ENCODE measurements at regions not wholly inside any gene's neighbourhood (a gene's known extent, or its start where the extent isn't known, plus 50 kb on each side); places are given as distances from the start of the nearest gene placed in this dataset.

GRCh38 chr9:105127863-105128220 is 116.6 kb upstream of the SLC44A1 start:
- peak; percentile 82 for DNase-seq (ENCODE audit: low read depth)
- TF ChIP-seq CTCF (conservative IDR thresholded peaks at IDR 0.05; ENCODE audit: low read depth, low read length): peak; percentile 26
- H3K4me3 ChIP-seq (ENCODE audit: low read depth, low read length): no peak overlapping the region

GRCh38 chr9:105128908-105129600 is 115.4 kb upstream of the SLC44A1 start:
- no peak for DNase-seq (ENCODE audit: low read depth)

GRCh38 chr9:105129731-105130130 is 114.7 kb upstream of the SLC44A1 start:
- no peak overlapping the region for H3K4me3 ChIP-seq (ENCODE audit: low read depth, low read length)
- no peak for DNase-seq (ENCODE audit: low read depth)
- no peak for TF ChIP-seq CTCF (conservative IDR thresholded peaks at IDR 0.05; ENCODE audit: low read depth, low read length)

More at GRCh38 chr9:105128908-105129600, 115.4 kb upstream of the SLC44A1 start:
- H3K4me3 ChIP-seq (ENCODE audit: low read depth, low read length): no peak overlapping the region
- no peak for TF ChIP-seq CTCF (conservative IDR thresholded peaks at IDR 0.05; ENCODE audit: low read depth, low read length)

- no peak for DNase-seq (ENCODE audit: low read depth)
- no peak for TF ChIP-seq CTCF (conservative IDR thresholded peaks at IDR 0.05; ENCODE audit: low read depth, low read length)
- H3K4me3 ChIP-seq (ENCODE audit: low read depth, low read length): no peak overlapping the region
Observed at GRCh38 chr9:105131981-105132380, 112.5 kb upstream of the SLC44A1 start.

- H3K4me3 ChIP-seq (ENCODE audit: low read depth, low read length): no peak overlapping the region
- TF ChIP-seq CTCF (conservative IDR thresholded peaks at IDR 0.05; ENCODE audit: low read depth, low read length): no peak
- DNase-seq (ENCODE audit: low read depth): no peak
Observed at GRCh38 chr9:105132606-105133005, 111.8 kb upstream of the SLC44A1 start.

- H3K4me3 ChIP-seq (ENCODE audit: low read depth, low read length): no peak overlapping the region
- no peak for DNase-seq (ENCODE audit: low read depth)
Observed at GRCh38 chr9:105138306-105138801, 106.1 kb upstream of the SLC44A1 start.

More at GRCh38 chr9:105138306-105138801, 106.1 kb upstream of the SLC44A1 start:
- no peak for TF ChIP-seq CTCF (conservative IDR thresholded peaks at IDR 0.05; ENCODE audit: low read depth, low read length)
